Prostate gland (tissue), 2 donors: ENCODE measurements at regions not wholly inside any gene's neighbourhood (a gene's known extent, or its start where the extent isn't known, plus 50 kb on each side); places are given as distances from the start of the nearest gene placed in this dataset.
"Not testable (repeated sequence)": the region's sequence is repeated elsewhere in the genome, so short reads cannot be mapped to it uniquely, and the experiment has no call there.

Source experiments
- CTCF ChIP-seq, 4 experiments: fragments of 200-600 bp in 2 of 4; fragments of 450-650 bp in 2 of 4; sonication (generic) in 2 of 4; IDR thresholded peaks; 1 replicate in 3 of 4; 2 replicates in 1 of 4; pipeline ENCODE4 v1.5.1; 2016 to 2019; ENCODE audit warnings: antibody characterized with exemption in 4 of 4, mild to moderate bottlenecking in 2 of 4, moderate library complexity in 2 of 4
- POLR2A ChIP-seq: fragments of 450-650 bp; IDR thresholded peaks from one replicate; pipeline ENCODE4 v1.6.1; 2016; ENCODE audit warnings: antibody characterized with exemption, mild to moderate bottlenecking

- not testable (repeated sequence) for TF ChIP-seq CTCF (IDR thresholded peaks at IDR 0.05); POLR2A
Measured at GRCh38 chr1:149300478-149301218, 174.2 kb upstream of the NBPF19 start.
